Germinal center (tissue), 1 donor: ENCODE measurements at regions not wholly inside any gene's neighbourhood (a gene's known extent, or its start where the extent isn't known, plus 50 kb on each side); places are given as distances from the start of the nearest gene placed in this dataset.

Experiments
- DNase-seq: peaks from one replicate; pipeline ENCODE4 v3.0.0; 2012; ENCODE audit warnings: mixed read lengths, low spot score

DNA sequence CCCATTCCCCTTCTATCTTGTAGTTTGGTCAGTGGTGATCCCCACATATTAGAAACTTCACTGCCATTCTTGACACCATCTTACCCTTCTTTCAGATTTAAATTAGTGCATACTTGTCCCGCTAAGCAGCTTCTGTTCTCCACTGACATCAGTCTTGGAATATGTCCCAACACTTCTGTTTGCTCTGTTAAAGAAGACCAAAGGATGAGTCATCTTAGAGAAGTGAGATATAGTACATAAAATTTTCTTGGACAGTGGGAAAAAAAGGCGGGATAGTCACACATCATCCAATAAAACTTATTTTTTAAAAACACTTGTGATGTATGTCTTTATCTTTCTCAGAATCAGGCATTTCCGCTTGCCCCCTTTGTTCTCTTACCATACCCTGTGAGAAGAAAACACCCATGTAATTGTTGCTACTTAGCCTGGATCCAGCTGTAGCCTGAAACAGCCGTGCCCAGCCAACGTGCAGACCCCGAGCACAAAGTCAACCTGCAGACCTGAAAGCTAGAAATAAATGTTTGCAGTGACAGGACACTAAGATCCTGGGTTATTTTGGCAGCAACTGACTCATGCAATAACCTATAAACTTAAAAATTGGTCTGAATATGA lies 100.1 kb upstream of the PDE3A start:
- DNase-seq = no peak

GRCh38 chr12:20268771-20269170 lies 99.6 kb upstream of the PDE3A start:
- DNase-seq = no peak

DNA sequence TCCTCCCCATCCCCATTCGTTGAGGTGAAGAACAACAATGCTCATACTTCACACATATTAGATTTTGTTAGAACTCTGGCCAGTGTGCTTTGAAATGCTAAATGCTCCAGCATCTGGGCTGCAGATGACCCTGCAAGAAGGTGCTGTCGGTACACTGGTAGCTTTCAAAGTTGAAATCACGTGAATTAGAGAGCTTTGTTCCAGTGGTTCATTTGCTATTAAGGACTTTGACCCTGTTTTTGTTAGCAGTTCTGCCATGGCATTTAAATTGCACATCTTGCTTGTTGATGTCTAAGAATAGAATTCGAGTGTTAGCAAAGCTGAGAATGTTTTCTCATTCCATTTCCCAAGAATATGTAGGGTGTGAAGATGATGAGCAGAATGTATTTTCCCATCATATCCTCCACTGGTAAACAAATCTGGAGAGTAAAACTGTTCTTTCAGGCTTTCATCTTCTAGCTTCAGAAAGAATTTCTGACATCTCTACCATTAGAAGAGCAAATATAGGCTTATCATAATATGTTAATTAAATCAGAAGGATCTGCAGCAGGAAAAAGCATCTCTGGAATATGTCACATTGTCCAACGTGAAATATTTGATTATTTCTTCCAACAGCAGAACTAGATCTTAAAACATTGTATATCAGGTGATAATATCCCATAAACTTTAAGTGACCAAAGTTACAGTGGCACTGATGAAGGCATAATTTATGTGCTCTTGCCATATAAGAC lies 98.8 kb upstream of the PDE3A start:
- no peak for DNase-seq

DNA sequence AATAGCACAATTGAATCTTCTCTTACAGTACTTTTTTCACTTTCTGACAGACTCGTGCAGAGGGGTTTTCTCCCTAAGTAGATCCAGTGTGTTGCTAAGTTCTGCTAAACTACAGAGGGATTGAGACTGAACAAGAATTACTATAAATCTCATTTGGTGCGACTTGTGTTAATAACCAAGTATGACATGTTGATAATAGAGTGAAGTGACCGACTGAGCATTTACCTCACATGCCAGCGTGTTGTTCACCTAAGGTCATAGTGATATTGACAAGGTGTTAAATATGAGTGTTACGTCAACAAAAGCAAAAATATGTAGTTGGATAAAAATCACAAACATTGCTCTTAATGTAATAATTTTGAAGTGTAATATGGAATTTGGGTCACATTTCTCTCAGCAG lies 97.8 kb upstream of the PDE3A start:
- DNase-seq = no peak

DNA sequence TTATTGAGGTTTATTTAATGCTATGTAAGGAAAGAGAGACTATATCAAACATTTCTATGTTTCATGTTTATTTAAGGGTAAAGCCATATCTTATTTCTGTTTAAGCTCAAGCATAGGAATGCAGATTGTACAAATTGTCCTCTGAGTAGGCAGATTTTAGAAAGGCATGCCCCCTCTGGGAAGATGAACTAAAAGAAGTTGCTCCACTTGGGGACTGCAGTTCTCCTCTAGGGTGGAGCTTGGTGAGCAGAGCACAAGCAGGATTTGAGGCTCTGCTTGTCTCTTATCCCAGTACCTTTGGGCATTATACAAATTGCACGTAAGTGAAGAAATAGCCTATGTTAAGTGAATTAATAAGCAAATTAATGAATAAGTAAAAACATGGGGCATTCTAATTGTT lies 96.2 kb upstream of the PDE3A start:
- no peak for DNase-seq

DNA sequence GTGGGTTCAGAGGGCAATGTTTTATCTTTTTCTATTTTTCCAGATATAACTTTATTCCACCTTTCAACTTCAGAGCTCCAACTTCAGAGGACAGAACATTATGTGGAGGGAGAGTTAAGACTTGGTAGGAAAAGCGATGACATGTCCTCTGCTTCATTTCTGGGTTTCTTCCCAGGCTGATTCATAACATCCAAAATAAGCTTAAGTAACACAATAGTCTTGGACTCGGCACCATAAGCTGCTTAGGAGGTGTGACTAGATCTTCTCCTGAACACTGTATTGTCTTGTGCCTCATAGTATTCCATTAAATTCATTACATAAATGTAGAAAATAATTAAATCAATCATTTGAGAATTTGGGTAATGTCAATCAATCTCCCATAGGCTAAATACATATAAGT lies 95.5 kb upstream of the PDE3A start:
- DNase-seq = no peak

DNA sequence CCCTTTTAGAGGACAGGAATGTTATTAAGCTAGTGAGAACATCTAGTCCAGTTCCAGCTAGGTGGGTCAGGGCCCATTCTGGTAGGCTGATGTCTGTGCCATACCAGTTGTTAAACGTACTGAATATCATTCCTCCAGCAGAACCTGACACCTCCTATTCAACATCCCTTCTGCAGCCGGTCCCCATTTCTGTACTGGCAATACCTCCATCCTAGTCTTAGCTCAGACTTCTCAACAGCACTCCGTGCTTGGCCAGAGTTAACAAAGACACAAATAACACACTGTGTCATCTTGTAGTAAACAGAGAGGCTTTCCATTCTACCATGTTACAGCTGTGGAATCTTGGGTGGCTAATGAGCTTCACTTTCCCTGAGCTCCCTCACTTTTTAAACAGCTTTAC lies 94.3 kb upstream of the PDE3A start:
- DNase-seq = no peak

DNA sequence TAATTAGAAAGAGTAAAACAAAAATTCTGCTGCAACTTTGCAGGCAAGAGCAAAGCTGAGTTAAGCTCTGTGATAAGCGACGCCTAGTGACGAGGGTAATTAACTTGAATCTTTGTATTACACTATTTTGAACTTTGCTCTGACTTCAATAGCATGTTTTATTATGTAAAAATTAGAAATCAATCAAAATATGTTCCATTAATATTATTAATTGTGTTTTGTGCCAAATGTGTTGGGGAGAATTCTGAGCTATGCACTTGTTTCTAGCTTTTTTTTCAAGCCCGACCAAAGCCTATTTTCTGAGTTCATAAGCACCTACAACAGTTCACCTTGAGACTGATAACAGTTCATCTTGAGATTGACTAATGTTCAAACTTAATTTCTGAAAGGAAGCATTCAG lies 90.1 kb upstream of the PDE3A start:
- DNase-seq = no peak

GRCh38 chr12:20280515-20280914 lies 87.8 kb upstream of the PDE3A start:
- no peak for DNase-seq

- DNase-seq = no peak
These were observed 85.9 kb upstream of the PDE3A start for GRCh38 chr12:20282401-20282800.

- DNase-seq = no peak
These were observed 84.9 kb upstream of the PDE3A start for GRCh38 chr12:20283482-20283881.

DNA sequence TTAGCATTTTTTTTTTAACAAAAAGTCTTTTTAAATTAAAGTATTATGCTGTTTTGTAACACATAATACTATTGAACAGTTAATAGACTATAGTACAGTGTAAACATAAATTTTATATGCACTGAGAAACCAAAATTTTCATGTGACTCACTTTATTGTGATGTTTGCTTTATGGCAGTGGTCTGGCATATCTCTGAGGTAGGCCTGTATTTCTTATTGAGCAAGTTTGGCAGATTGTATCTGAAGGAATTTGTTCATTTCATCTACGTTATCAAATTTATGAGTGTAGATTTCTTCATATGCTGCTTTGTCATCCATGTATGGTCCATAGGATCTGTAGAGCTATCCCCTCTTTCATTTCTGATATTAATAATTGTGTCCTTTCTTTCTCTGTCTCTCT lies 78.8 kb upstream of the PDE3A start:
- no peak for DNase-seq

DNA sequence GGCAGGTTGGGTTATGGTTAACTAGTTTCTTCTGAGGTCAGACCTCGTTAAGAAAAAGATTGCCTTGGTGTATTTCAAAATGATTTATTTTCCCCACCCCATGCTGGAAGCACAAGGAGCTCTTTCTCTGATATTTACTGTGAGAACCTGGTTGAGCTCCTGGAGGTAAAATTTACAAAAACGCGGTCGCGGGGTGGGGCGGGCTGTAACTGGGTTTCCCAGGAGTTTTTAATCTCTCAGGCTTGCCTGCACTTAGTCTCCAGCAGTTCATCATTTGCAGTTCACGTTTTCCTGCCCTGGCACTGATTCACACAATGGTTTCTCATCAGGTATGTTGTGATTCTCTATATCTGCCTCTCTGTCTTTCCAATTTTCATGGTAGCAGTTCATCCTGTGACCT lies 67.9 kb upstream of the PDE3A start:
- no peak for DNase-seq

DNA sequence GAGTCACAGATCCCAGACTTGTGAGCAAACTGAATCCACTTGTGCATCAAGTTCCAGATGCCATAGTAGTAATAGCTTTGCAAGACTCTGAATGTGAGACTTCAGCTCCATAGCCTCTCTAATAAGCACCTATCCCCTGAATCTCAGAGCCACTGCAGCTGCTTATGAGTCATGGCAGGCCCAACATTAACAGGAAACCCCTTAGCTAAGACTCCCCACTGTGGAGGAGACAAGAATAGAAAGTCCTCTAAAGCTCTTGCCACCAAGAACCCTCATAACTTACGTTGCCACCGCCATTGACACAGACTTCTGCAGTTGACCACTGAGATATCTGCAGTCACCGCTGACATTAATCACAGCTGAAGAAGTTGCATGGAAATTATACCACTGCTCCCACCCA lies 62.9 kb upstream of the PDE3A start:
- DNase-seq = no peak

- DNase-seq = no peak
These were observed 58.7 kb upstream of the PDE3A start for GRCh38 chr12:20309504-20310148.

- DNase-seq = no peak
These were observed 54.0 kb upstream of the PDE3A start for GRCh38 chr12:20314328-20314727.

GRCh38 chr12:20317554-20317953 lies 50.8 kb upstream of the PDE3A start:
- DNase-seq = no peak
